ENCODE measurements at regions not wholly inside any gene's neighbourhood (a gene's known extent, or its start where the extent isn't known, plus 50 kb on each side); places are given as distances from the start of the nearest gene placed in this dataset.
A peak's percentile ranks its signal among the peaks of the same experiment; 100 is the strongest.

GRCh38 chr10:131726076-131726880 lies 174.5 kb upstream of the PPP2R2D start:
- TF ChIP-seq CTCF (IDR thresholded peaks at IDR 0.05), result no peak
- no peak for DNase-seq (ENCODE audit: low spot score)
- no peaks in the 10 kb centered on the region for H3K27me3 ChIP-seq (replicated peaks; ENCODE audit: insufficient read depth)
- no peaks in the 10 kb centered on the region for H3K4me1 ChIP-seq (ENCODE audit: control insufficient read depth in 1 of 2, low read depth in 2 of 2)
- H3K4me3 ChIP-seq, result peak overlapping the region; percentile 41
- H3K27ac ChIP-seq, result no peak overlapping the region
- no peak for ATAC-seq (ENCODE audit: insufficient number of reproducible peaks, low FRiP score, low read depth)
- no peaks in the 10 kb centered on the region for H3K9me3 ChIP-seq
- no peaks in the 10 kb centered on the region for H3K36me3 ChIP-seq

DNA sequence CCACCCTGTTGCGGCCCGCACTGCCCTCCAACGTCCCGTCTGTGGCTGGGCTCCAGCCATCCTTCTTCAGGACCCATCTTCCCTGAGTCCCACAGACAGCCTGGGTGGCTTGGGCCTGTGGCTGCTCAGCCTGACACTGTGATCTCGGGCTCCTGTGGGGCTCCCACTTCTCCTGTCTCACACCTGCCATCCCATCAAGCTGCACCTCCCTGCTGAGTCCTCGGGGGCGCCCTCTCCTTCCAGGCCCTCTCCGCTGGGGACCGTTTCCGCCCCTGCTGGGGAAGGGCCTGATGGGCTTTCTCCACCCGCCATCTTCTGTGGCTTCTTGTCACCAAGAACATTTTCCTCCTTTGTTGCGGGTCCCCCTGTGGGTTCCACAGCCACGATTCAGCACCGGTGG lies 173.8 kb upstream of the PPP2R2D start:
- H3K4me3 ChIP-seq, result no peak overlapping the region
- ATAC-seq (ENCODE audit: insufficient number of reproducible peaks, low FRiP score, low read depth), result no peak
- no peaks in the 10 kb centered on the region for H3K36me3 ChIP-seq
- no peaks in the 10 kb centered on the region for H3K9me3 ChIP-seq
- H3K27ac ChIP-seq, result no peak overlapping the region
- H3K4me1 ChIP-seq (ENCODE audit: control insufficient read depth in 1 of 2, low read depth in 2 of 2), result no peaks in the 10 kb centered on the region
- H3K27me3 ChIP-seq (replicated peaks; ENCODE audit: insufficient read depth), result no peaks in the 10 kb centered on the region
- no peak for TF ChIP-seq CTCF (IDR thresholded peaks at IDR 0.05)
- DNase-seq (ENCODE audit: low spot score), result no peak

DNA sequence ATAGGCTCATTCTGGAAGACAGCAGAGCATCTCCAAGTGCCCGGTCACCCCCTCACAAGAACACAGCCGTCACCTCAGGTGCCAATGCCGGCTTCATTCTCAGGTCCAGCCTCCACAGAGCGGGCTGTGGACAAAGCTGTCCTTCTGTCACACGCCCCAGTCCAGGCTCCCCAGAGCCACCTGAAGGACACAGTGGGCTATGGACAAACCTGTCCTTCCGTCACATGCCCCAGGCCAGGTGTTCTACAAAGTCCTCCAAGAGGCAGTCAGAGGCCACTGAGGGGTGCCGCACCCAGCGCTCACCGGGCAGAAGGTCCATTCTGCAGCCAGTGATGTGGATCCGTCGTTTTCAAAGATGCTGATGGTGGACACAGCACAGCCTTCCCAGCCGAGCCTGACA lies 173.2 kb upstream of the PPP2R2D start:
- no peak overlapping the region for H3K27ac ChIP-seq
- no peak for ATAC-seq (ENCODE audit: insufficient number of reproducible peaks, low FRiP score, low read depth)
- H3K36me3 ChIP-seq, result no peaks in the 10 kb centered on the region
- H3K4me1 ChIP-seq (ENCODE audit: control insufficient read depth in 1 of 2, low read depth in 2 of 2), result no peaks in the 10 kb centered on the region
- no peak overlapping the region for H3K4me3 ChIP-seq
- H3K9me3 ChIP-seq, result no peaks in the 10 kb centered on the region
- no peaks in the 10 kb centered on the region for H3K27me3 ChIP-seq (replicated peaks; ENCODE audit: insufficient read depth)
- no peak for TF ChIP-seq CTCF (IDR thresholded peaks at IDR 0.05)
- DNase-seq (ENCODE audit: low spot score), result no peak

GRCh38 chr10:131728286-131729228 lies 172.3 kb upstream of the PPP2R2D start:
- no peaks in the 10 kb centered on the region for H3K4me1 ChIP-seq (ENCODE audit: control insufficient read depth in 1 of 2, low read depth in 2 of 2)
- no peaks in the 10 kb centered on the region for H3K27me3 ChIP-seq (replicated peaks; ENCODE audit: insufficient read depth)
- ATAC-seq (ENCODE audit: insufficient number of reproducible peaks, low FRiP score, low read depth), result no peak
- no peak for TF ChIP-seq CTCF (IDR thresholded peaks at IDR 0.05)
- DNase-seq (ENCODE audit: low spot score), result no peak
- H3K9me3 ChIP-seq, result no peaks in the 10 kb centered on the region
- H3K36me3 ChIP-seq, result no peaks in the 10 kb centered on the region
- H3K27ac ChIP-seq, result no peak overlapping the region
- H3K4me3 ChIP-seq, result no peak overlapping the region

- Histone ChIP-seq H3K4me3 (no peak overlapping the region), H3K9me3 (no peaks in the 10 kb centered on the region), H3K4me1 (ENCODE audit: control insufficient read depth in 1 of 2, low read depth in 2 of 2) (no peaks in the 10 kb centered on the region), H3K27me3 (replicated peaks; ENCODE audit: insufficient read depth) (no peaks in the 10 kb centered on the region), H3K36me3 (no peaks in the 10 kb centered on the region), H3K27ac (no peak overlapping the region)
- DNase-seq (ENCODE audit: low spot score) (no peak), ATAC-seq (ENCODE audit: insufficient number of reproducible peaks, low FRiP score, low read depth) (no peak)
- TF ChIP-seq CTCF (IDR thresholded peaks at IDR 0.05), result no peak
Measured at GRCh38 chr10:131729361-131729760, 171.4 kb upstream of the PPP2R2D start.

Data from thoracic aorta (tissue), 2 donors.